HL-60 (cell line): ENCODE measurements at regions not wholly inside any gene's neighbourhood (a gene's known extent, or its start where the extent isn't known, plus 50 kb on each side); places are given as distances from the start of the nearest gene placed in this dataset.

Source experiments
- DNase-seq, 2 experiments: peaks; one replicate each; pipeline ENCODE4 v3.0.0-alpha.2; 2010 to 2020; ENCODE audit warnings: low read depth in 1 of 2, low spot score in 1 of 2
- H3K27ac ChIP-seq: fragments of 250-450 bp; sonication (Bioruptor Pico); replicated peaks from 2 replicates; pipeline ENCODE4 v1.5.1; 2020; ENCODE audit warnings: mild to moderate bottlenecking, moderate library complexity
- H3K27me3 ChIP-seq: fragments of 250-450 bp; sonication (Bioruptor Pico); 2 replicates; pipeline ENCODE4 v1.5.1; 2021; ENCODE audit warnings: mild to moderate bottlenecking, moderate library complexity; ENCODE audit not compliant: insufficient read depth, poor library complexity, severe bottlenecking
- H3K4me3 ChIP-seq: replicated peaks from 2 replicates; pipeline ENCODE4 v1.5.1; 2011; ENCODE audit warnings: mild to moderate bottlenecking, control low read depth, low read length; ENCODE audit not compliant: insufficient read depth
- CTCF ChIP-seq: IDR thresholded peaks from one replicate; pipeline ENCODE4 v1.5.1; 2011; ENCODE audit warnings: low read length, control low read depth, inconsistent platforms; ENCODE audit not compliant: insufficient read depth
- GABPA ChIP-seq: IDR thresholded peaks from 2 replicates; pipeline ENCODE4 v1.6.1; 2012; ENCODE audit warnings: low read depth
- POLR2AphosphoS5 ChIP-seq: IDR thresholded peaks from 2 replicates; pipeline ENCODE4 v1.6.1; 2012; ENCODE audit warnings: low read depth
- REST ChIP-seq: IDR thresholded peaks from 2 replicates; pipeline ENCODE4 v1.6.1; 2012; ENCODE audit warnings: low read depth; ENCODE audit not compliant: insufficient replicate concordance
- SPI1 ChIP-seq: IDR thresholded peaks from 2 replicates; pipeline ENCODE4 v1.6.1; 2012; ENCODE audit warnings: low read depth, mild to moderate bottlenecking, borderline replicate concordance

- TF ChIP-seq GABPA (no peak), REST (no peak)
Measured at GRCh38 chr10:44023517-44023916, 361.4 kb downstream of the CXCL12 start.

GRCh38 chr10:44022203-44022602, 362.7 kb downstream of the CXCL12 start:
- H3K27ac ChIP-seq, result no peak overlapping the region
- DNase-seq, result no peak
- peaks cover 6% of the 10 kb centered on the region for H3K27me3 ChIP-seq
- H3K4me3 ChIP-seq, result no peak overlapping the region
- TF ChIP-seq SPI1 (no peak), CTCF (no peak), GABPA (no peak), POLR2AphosphoS5 (no peak), REST (no peak)

More at GRCh38 chr10:44023517-44023916, 361.4 kb downstream of the CXCL12 start:
- peaks cover 7% of the 10 kb centered on the region for H3K27me3 ChIP-seq
- H3K4me3 ChIP-seq, result no peak overlapping the region
- H3K27ac ChIP-seq, result no peak overlapping the region
- DNase-seq, result no peak

- Histone ChIP-seq H3K27me3 (peaks cover 5% of the 10 kb centered on the region), H3K4me3 (no peak overlapping the region), H3K27ac (no peak overlapping the region)
- TF ChIP-seq REST (no peak), POLR2AphosphoS5 (no peak), CTCF (no peak), SPI1 (no peak), GABPA (no peak)
- no peak for DNase-seq
Measured at GRCh38 chr10:44020322-44021111, 364.4 kb downstream of the CXCL12 start.
